NCI-H128 (cell line): ENCODE measurements at regions not wholly inside any gene's neighbourhood (a gene's known extent, or its start where the extent isn't known, plus 50 kb on each side); places are given as distances from the start of the nearest gene placed in this dataset.

Source experiments
- DNase-seq: peaks from one replicate; lab custom pipeline; 2025; ENCODE audit not compliant: unreplicated experiment; lab: John Stamatoyannopoulos, UW

DNA sequence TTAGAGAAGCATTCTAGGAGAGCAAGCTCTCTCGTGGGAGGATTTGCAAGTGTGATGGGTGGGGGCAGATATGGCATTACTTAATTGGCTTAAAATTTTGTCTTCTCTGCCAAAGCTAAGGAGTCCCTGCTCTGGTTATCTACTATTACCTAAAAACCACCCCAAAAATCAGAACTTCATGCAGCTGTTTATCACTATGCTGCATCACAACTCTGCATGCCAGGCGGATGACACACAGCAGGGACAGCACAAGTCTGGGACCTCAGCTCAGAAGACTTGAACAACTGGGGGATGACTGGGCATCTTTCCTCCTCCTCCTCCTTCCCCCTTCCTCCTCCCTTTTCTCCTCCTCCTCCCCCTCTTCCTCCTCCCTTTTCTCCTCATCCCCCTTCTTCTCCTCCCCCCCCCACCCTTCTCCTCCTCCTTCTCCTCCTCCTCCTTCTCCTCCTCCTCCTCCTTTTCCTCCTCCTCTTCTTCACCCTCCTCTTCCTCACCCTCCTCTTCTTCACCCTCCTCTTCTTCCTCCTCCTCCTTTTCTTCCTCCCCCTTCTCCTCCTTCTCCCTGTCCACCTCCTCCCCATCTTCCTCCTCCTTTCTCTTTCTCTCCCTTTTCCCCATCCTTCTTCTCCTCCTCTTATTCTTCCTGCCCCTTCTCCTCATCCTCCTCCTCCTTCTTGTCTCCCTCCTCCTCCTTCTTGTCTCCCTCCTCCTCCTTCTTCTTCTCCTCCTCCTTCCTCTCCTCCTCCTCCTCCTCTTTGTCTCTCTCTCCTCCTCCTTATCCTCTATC, 218.6 kb upstream of the PMEPA1 start:
- no peak for DNase-seq

DNA sequence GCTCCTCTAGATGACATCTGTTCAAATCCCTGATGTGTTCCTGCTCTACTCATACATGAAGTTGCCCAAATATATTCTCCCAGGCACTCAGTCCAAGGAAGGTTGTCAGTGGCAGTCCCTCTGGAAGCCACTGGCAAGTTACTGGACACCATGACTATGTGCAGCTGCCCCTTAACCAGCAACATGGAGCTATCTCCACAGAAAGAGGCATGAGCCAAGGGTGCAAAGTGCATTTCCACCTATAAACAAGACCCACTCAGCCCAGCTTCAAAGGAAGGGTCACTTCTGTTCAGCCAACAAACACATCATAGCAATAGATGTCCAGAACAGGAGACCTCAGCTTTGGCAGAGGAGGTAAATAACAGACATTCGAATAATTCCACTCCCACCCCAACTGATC, 217.6 kb upstream of the PMEPA1 start:
- no peak for DNase-seq

DNA sequence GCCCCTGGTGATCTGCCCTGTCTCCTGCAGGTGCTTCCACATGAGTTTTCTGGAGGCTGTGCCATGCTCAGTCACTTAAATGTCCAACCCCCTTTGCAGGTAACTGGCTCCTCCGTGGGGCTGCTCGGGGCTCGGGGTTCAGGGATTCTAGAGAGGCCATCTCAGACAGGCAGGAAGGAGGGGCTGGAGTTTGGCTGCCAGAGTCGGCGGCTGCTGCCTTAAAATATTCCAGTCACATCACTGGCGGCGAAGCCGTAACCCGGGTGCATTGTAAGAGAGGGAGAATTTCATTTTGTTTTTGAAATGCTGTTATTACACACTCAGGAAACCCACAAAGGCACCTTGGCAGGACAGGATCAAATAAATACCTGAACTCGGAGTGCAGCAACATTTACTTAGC, 212.9 kb upstream of the PMEPA1 start:
- no peak for DNase-seq

DNA sequence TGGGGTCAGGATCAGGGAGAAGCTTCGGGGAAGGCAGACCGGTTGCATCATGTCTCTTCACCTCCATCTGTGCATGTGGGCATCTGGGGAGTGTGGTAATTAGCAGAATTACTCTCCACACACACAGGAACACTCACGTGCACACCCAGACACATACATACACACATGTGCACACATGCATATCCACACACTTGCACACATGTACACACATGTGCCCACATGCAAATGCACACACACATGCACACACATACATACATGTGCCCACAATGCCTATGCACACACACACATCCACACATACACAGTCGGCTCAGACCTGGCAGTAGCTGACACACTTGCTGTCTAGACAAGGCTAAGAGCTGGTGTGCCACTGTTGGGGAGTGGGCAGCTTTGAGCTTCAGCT, 212.3 kb upstream of the PMEPA1 start:
- no peak for DNase-seq

- DNase-seq: no peak
Observed at GRCh38 chr20:57921676-57922075, 211.9 kb upstream of the PMEPA1 start.

DNA sequence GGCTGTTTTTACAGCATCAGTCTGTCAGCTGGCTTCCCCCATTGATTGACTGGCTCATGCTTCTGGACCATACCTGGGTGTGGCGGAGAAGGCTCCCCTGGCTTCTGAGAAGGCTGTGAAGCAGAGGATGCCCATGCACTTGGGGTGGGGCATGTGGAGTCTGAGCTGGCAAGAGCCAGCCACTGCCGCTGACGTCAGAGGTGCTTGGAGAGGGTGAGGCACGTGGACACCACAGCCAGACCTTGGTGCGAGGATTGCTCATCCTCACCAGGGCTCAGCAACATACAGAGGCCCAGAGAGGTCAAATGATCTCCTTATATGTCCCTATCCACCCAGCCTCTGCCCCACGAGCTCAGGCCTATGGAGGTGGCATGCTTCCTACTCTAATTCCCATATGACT, 211.2 kb upstream of the PMEPA1 start:
- DNase-seq: no peak

DNA sequence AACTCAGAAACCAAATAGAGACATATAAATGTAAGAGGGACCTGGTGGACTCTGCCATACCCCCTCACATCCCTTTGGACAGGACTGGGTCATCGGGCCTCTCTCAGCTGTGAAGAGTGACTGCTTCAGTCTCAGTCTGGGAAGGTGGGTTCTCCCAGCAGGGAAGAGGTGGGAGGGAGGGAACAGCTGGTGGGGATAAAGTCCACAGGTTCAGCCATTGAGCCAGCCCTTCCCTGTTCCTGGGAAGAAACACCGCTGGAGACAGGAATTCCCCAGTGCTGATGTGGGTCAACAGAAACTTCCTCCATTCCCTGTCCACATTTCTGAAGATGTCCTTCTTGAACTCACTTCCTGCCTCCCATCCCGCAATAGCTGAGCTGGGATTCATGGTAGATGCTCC, 209.2 kb upstream of the PMEPA1 start:
- DNase-seq: no peak

DNA sequence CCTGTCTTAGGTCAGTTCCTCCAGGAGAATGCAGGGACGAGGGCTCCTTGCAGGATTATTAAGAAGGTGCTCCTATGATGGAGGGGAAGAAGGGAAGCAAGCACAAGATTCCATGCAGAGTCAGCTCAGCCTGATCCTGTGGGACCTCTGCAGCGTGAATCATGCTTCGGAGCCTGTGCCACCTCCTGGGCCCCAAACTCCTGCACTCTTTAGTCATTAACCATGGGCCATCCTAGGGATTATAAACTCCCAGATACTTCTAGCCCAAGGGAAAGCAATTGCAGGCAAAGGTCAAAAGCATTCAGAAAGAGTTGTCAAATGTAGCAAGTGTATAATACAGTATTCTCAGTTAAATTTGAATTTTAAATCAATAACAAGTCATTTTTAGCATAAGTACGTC, 208.7 kb upstream of the PMEPA1 start:
- DNase-seq: no peak

GRCh38 chr20:57914205-57914604, 204.4 kb upstream of the PMEPA1 start:
- DNase-seq: no peak

DNA sequence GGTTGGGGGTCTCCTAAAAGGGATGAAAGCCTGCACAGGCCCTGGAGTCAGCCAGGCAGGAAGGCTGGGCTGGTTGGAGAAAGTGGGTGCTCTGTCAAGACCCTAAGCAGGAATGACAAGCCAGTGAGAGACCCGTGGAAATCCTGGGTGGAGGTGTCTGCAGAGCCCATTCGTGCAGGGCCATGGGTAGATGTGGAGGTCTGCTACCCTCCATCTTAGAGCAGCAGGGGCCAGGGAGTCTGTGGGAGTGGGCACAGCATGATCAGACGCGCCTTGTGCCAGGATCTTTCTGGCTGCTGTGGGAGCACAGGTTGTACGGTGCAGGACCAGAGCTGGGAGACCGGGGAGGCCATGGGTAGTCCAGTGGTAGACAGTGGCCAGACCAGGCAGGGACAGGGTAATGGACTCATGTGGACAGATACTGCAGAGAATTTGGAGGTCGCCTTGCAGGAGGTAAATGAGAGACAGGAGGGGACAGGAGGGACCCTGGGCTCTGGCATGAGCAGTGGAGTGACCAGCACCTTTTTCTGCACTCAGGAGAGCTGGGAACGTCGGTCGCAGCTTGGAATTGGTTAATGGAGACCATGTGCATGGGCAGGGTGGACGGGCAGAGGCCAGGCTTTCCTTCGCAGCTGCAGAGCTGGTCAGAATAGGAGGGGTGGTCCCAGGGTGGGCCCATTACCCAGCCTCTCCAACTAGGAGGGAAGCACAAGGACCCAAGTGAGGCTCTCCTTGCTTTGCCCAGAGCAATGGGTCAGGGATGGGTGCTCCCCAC, 203.5 kb upstream of the PMEPA1 start:
- DNase-seq: no peak

- no peak for DNase-seq
Observed at GRCh38 chr20:57912227-57912582, 202.4 kb upstream of the PMEPA1 start.

DNA sequence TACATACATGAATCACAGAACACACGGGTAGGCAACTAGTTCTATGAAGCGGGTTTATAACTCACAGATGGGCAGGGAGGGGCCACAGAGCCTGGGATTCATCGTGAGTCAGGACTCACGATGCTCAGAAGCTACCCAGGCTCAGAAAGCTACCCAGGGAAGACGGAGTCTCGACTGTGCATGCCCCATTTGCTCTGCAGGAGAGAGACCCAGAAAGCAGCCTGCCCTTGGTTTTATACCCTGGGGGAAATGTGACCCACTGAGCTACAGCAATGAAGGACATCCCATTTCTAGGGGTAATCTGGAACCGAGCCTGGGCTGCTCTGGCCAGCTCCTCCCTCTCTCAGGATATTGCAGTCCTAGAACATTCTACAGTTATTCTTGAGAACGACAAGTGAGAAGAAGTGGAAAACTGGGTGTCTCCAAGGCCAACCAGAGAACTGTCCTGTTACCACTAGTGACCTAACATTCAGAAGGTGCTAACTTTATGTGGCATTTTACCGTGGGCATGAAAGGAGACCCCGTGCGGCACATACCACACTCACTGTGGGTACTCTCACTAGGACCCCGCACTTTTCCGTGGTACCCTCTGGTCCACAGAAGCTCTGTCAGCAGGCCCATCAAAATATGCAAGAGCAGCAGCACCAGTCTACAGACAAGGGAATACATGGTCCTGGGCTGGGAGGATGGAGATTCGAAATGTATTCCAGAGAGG, 201.9 kb upstream of the PMEPA1 start:
- DNase-seq: no peak

- DNase-seq: no peak
Observed at GRCh38 chr20:57910716-57911115, 200.9 kb upstream of the PMEPA1 start.

- no peak for DNase-seq
Observed at GRCh38 chr20:57909763-57910331, 200.0 kb upstream of the PMEPA1 start.

DNA sequence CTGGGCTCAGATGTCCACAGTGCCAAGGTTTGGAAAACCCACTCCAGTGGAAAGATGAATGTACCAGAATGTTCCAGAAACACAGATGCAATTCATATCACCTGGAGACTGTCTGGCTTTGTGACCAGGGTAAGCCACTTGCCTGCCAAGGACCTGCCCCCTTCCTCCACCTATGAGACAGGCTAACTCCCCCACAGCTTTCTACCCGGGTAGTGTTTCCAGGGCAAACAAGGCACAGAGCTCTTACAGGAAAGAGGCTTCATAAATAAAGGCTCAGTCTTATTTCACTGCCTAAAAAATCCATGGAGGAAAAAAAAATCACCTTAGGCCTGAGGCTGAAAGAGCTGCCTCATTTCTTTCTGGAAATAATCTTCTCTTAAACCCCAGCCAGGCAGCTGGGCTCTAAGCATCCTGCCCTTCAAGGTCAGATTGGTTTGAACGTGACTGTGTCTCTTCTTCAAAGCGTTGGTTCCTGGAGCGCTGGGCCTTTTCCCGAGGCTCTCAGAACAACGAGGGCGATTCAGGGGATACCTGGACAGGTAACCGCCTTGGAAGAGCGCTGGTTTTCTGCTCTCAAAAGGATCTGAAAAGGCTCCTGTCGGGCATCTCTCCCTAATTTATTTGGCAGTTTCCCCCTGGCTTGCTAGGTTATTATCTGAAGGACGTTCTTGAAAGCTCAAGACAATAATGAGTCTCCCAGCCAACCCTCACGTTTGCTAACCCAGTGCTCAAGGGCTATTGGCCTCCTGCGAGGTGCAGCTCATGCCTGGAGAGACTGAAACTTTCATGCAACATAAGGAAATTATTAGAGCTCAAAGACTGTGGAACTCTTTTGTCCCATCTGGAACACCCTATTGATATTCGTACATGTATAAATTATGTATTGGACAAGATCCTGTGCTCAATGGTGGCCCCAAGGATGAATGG, 199.2 kb upstream of the PMEPA1 start:
- no peak for DNase-seq

GRCh38 chr20:57908226-57908625, 198.4 kb upstream of the PMEPA1 start:
- DNase-seq: no peak

DNA sequence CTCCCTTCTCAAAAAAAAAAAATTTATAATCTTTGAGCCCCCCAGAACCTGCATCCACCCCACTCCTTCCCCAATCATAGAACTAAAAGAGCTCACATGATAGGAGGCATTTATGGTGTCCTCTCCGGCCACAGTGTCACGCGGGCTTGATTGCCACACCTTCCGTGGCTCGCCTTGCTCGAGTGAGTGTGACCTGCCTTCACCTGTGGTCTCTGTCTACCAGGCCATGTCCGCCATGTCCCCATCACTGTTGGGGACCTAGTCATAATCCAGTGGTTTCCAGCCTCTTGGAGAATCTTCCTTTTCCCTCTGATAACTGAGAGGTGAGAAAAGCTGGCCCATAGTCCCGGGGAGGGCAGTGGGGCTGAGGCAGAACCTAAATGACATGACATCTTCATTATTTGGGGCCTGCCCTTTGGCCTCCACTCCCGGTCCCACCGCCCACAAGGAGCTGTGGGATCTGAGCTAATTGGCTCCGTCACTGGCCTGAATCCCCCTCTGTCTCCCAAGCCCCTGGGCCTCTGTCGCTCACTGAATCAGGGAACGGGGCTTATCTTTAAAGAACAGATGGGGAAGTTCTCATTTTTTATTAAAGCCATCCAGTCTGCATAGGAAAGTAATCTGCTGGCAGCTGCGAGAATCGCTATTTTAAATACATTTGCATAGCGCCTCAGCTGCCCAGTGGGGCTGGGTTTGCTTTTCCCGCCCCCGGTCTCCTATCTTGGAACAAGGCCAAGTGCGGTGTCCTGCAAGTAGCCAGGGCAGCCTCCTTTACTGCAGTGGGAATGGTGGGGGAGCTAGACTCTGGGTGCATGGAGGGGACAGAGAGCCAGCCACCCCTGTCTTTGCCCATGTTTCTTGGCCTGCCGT, 197.6 kb upstream of the PMEPA1 start:
- DNase-seq: no peak

DNA sequence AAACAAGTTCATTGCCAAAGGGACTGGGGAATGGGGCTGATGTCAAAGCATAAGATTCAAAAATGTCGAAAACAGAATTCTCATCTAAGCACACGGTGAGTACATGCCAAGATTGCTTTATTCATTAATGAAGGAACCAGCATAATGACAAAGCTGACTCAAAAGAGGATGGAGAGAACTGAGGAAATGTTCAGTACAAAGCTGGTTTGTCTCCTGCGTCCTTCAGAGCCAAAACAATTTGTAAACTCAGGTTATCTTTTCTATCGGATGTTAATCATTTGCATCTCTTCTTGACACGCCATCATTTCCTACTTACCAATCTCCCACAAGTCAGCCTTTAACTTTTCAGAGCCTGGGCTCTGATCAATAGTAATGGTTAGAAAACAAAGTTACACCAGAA, 195.6 kb upstream of the PMEPA1 start:
- DNase-seq: no peak

DNA sequence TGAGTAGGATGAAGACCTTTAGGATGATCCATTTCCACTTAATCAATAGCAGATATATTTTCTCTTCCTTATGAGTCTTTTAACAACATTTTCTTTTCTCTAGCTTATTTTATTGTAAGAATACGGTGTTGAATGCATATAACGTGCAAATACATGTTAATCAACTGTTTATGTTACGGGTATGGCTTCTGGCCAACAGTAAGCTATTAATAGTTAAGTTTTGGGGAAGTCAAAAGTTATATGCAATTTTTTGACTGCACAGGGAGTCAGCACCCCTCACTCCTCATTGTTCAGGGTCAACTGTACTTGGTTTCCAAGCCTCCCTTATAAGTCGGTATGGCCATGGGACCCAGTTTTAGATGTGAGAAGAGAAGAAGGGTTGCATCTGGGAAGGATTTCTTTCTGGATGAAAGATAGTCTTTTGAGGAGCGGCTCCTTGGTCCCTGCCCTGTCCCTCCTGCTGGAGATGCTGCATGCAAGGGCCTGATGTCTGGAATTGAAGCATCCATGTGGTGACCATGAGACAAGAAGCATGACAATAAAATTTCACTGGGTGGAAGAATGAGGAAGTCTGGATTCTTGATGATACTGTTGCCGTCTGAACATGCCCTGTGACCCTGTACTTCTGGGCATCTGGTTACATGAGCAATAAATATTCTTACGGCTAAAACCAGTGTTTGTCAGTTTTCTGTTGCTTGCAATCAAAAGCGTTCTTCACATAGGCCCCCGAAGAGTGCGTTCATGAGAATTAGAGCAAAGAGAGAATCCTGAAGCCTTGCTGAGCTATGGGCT, 194.7 kb upstream of the PMEPA1 start:
- DNase-seq: no peak
